HG02642 (cell line): ENCODE measurements at regions not wholly inside any gene's neighbourhood (a gene's known extent, or its start where the extent isn't known, plus 50 kb on each side); places are given as distances from the start of the nearest gene placed in this dataset.

Source experiments
- ATAC-seq: cut with Tn5 transposase; IDR thresholded peaks from one replicate; pipeline ENCODE4 v1.9.1; 2021; ENCODE audit warnings: mild to moderate bottlenecking; ENCODE audit not compliant: unreplicated experiment, poor library complexity

DNA sequence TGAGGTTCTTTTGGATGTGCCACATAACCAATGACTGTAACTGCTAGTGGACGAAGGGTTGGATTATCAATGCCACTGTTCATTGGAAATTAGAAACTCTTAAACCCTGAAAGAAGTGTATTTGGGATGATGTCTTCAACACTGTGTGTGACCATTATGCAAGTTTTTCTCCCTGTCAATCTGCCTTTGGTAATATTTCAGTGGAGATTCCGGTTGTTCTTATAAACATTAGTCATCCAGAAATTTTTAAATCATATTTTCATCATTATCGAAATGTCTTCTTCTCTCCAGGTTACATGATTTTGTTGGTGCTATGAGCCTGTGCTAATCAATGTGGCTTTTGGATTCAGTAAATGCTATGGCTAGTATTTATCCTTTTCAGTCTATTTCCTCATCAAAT is 61.7 kb upstream of the KLF6 start:
- ATAC-seq, result no peak

GRCh38 chr10:3844491-3845025 is 59.5 kb upstream of the KLF6 start:
- no peak for ATAC-seq

DNA sequence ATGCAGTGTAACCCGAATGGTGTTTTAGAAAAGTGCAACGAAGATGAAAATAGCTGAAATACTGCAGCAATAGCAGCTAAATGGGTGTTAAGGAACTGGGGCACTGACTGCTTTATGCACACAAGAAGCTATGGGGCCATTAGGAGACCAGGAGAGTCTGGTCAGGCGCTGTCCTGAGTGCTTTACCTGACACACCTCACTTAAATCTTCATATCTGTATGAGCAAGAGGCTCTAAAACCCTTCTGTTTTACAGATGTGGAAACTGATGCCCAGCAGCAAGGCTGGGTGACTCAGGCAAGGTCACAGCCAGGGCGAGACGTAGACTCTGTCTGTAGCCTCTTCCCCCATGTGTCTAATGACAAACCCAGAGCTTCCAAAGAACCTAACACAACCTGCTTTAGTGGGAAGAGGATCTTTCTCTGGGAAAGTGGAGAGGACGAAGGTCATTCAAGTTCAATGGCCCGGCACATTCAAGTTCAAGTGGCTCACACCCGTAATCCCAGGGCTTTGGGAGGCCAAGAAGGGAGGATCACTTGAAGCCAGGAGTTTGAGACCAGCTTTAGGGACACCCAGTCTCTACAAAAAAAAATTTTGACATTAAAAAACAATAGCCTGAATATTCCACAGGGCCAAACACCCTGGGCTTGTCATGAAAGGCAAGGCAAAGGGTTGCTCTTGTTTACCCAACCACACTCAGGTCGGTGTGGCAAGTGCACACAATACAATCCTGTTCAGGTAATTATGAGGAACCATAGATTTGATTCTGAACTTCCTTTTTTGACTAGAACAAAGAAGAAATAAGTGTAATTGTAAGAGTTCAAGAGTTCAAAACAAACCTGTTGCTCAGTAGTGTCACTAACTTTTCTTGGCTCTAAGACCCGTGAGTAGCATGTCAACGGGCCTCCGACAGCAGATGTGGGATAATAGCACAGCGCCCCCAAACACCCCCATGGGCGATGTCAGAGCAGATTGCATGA is 53.7 kb upstream of the KLF6 start:
- no peak for ATAC-seq

GRCh38 chr10:3837647-3838459 is 52.8 kb upstream of the KLF6 start:
- no peak for ATAC-seq

GRCh38 chr10:3836222-3836820 is 51.3 kb upstream of the KLF6 start:
- peak; percentile 58 for ATAC-seq

- no peak for ATAC-seq
These were observed 50.8 kb upstream of the KLF6 start for GRCh38 chr10:3835770-3836169.

DNA sequence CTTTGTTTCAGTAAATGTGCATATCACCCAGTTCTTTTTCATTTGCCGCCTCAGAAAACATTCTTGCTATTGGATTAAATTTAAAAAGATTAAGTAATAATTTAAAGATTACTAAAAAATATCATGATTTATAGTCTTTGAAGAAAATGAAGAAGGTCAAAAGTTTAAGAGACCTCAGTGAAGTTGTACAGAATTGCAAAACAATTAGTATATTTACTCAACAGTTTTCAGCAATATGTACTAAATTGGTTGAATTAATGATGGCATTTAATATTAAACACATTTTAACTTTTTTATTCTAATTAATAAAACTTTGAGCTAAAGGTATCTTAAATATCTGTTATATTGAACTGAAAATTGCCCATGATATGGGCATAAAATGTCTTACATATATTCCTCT is 49.9 kb upstream of the KLF6 start:
- ATAC-seq, result no peak
